ENCODE measurements at regions not wholly inside any gene's neighbourhood (a gene's known extent, or its start where the extent isn't known, plus 50 kb on each side); places are given as distances from the start of the nearest gene placed in this dataset.
A peak's percentile ranks its signal among the peaks of the same experiment; 100 is the strongest.

DNA sequence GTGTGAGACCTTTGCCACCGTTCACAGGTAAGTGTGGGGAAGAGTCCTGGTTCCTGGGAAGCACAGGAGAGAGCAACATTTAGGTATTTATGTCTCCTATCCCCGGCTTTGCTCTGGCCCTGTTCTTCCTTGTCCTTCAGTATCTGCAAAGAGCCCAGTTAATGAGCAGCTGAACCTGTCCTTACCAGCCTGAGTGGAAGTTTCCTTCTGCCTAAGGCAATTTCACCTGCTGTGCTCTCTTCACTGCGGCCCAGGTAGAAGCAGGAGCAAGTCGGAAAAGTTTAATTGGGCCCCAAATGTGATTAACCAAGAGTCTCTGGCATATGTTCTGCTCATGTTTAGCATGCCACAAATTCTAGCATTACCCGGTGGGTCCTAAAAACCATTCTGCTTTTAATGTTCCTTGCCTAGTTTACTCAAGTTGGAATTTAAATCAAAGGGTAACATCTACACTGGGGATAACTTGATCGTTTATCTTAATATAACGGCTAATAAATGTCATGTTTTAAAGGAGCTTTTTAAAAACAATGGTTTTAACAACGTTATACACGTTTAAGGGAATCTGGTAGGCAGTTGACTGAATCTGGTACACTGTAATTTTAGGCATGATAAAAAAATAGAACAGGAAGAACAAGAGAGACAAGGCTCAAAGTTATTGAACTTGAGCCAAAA, 817.1 kb downstream of the TYW1 start:
- TF ChIP-seq, protein P1, sequence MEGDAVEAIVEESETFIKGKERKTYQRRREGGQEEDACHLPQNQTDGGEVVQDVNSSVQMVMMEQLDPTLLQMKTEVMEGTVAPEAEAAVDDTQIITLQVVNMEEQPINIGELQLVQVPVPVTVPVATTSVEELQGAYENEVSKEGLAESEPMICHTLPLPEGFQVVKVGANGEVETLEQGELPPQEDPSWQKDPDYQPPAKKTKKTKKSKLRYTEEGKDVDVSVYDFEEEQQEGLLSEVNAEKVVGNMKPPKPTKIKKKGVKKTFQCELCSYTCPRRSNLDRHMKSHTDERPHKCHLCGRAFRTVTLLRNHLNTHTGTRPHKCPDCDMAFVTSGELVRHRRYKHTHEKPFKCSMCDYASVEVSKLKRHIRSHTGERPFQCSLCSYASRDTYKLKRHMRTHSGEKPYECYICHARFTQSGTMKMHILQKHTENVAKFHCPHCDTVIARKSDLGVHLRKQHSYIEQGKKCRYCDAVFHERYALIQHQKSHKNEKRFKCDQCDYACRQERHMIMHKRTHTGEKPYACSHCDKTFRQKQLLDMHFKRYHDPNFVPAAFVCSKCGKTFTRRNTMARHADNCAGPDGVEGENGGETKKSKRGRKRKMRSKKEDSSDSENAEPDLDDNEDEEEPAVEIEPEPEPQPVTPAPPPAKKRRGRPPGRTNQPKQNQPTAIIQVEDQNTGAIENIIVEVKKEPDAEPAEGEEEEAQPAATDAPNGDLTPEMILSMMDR (IDR thresholded peaks at IDR 0.05), result no peak
- no peak for TF ChIP-seq POLR2A (IDR thresholded peaks at IDR 0.05)
- Histone ChIP-seq H3K4me3 (no peak overlapping the region), H3K4me1 (no peaks in the 10 kb centered on the region), H3K27me3 (no peaks in the 10 kb centered on the region), H3K27ac (no peak overlapping the region), H3K9me3 (no peaks in the 10 kb centered on the region), H3K36me3 (no peaks in the 10 kb centered on the region)
- ATAC-seq (no peak), DNase-seq (no peak)
- intact Hi-C loops (cut with DNase I), result no loop called here
- WGBS (ENCODE audit: insufficient coverage, low coverage, low lambda C conversion rate, missing lambda C conversion rate), result 75% methylated on average over 7 of the region's 9 CpGs

DNA sequence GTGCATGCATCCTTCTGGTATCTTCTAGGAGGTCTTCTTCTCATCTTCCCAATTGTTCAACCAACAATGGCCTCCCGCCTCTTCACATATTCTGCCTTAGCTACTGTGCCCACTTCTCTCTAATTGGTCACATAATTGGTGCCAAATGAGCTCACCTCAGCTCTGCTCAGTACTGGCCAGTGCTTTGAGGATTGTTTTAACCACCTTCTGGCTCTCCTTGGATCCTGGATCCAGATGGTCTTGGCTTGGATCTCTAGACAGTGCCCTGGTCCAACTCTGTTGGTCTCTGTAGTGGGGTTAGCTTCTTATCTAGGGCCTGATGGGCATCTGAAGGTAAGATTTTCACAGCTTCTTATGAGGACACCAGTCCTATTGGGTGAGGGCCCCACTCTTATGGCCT, 820.8 kb downstream of the TYW1 start:
- no peaks in the 10 kb centered on the region for H3K4me1 ChIP-seq
- H3K4me3 ChIP-seq, result no peak overlapping the region
- no peaks in the 10 kb centered on the region for H3K36me3 ChIP-seq
- TF ChIP-seq, protein P1 (IDR thresholded peaks at IDR 0.05), result no peak
- TF ChIP-seq POLR2A (IDR thresholded peaks at IDR 0.05), result no peak
- ATAC-seq, result no peak
- WGBS (ENCODE audit: insufficient coverage, low coverage, low lambda C conversion rate, missing lambda C conversion rate), result 80% methylated on average over 1 of the region's 1 CpG
- no peak overlapping the region for H3K27ac ChIP-seq
- no peaks in the 10 kb centered on the region for H3K27me3 ChIP-seq
- intact Hi-C loops (cut with DNase I), result no loop called here
- DNase-seq, result no peak
- no peaks in the 10 kb centered on the region for H3K9me3 ChIP-seq

DNA sequence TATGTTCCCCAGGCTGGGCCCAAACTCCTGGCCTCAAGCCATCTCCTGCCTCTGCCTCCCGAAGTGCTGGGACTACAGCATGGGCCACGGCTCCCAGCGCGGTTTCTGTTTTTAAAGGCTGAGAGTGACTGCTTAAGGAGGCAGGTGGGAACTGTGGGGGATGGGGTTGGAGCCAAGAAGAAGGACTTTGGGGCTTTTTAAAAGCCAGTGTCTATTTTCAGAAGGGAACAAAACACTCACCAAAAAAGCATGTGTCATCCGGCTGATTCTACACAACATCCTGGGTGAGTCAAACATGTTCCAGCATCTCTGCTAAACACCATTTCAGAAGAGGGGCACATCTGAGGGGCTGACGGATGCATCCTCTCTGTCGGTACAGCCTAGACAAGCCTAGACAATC, 824.5 kb downstream of the TYW1 start:
- 68% methylated on average over 4 of the region's 7 CpGs for WGBS (ENCODE audit: insufficient coverage, low coverage, low lambda C conversion rate, missing lambda C conversion rate)

DNA sequence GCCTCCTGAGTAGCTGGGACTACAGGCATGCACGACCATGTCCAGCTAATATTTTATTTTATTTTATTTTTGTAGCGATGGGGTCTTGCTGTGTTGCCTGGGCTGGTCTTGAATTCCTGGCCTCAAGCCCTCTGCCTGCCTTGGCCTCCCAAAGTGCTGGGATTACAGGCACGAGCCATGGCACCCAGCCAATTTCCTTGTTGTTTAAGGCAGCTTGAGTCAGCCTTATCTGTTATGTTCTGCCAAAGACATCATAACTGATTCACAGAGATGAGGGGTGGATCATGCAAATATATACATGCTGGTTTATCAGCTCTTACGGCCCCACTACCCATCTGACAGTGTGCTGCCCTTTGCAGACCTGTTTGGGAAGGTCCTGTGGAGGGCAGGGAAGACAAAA, 826.7 kb downstream of the TYW1 start:
- no peaks in the 10 kb centered on the region for H3K27me3 ChIP-seq
- H3K36me3 ChIP-seq, result no peaks in the 10 kb centered on the region
- DNase-seq, result no peak
- H3K27ac ChIP-seq, result no peak overlapping the region
- H3K4me1 ChIP-seq, result no peaks in the 10 kb centered on the region
- intact Hi-C loops (cut with DNase I), result no loop called here
- H3K4me3 ChIP-seq, result no peak overlapping the region
- TF ChIP-seq, protein P1 (IDR thresholded peaks at IDR 0.05), result no peak
- TF ChIP-seq POLR2A (IDR thresholded peaks at IDR 0.05), result no peak
- H3K9me3 ChIP-seq, result no peaks in the 10 kb centered on the region
- 23% methylated on average over 3 of the region's 4 CpGs for WGBS (ENCODE audit: insufficient coverage, low coverage, low lambda C conversion rate, missing lambda C conversion rate)
- peak in 1 of 4 donors; percentile 26 for ATAC-seq

More for the DNA sequence above, 824.5 kb downstream of the TYW1 start:
- Histone ChIP-seq H3K27me3 (no peaks in the 10 kb centered on the region), H3K9me3 (no peaks in the 10 kb centered on the region), H3K36me3 (no peaks in the 10 kb centered on the region), H3K4me1 (no peaks in the 10 kb centered on the region), H3K27ac (no peak overlapping the region), H3K4me3 (no peak overlapping the region)
- no peak for ATAC-seq
- intact Hi-C loops (cut with DNase I), result no loop called here
- TF ChIP-seq, protein P1 (IDR thresholded peaks at IDR 0.05), result no peak
- no peak for TF ChIP-seq POLR2A (IDR thresholded peaks at IDR 0.05)
- no peak for DNase-seq
